ENCODE measurements at regions not wholly inside any gene's neighbourhood (a gene's known extent, or its start where the extent isn't known, plus 50 kb on each side); places are given as distances from the start of the nearest gene placed in this dataset.

- TF ChIP-seq GATA3 (IDR thresholded peaks at IDR 0.05; ENCODE audit: low read depth, low read length) (no peak), GATA2 (IDR thresholded peaks at IDR 0.05; ENCODE audit: low read depth, low read length) (no peak)
These were observed 514.1 kb downstream of the RAB38 start for GRCh38 chr11:87660926-87661660.
